ENCODE measurements at regions not wholly inside any gene's neighbourhood (a gene's known extent, or its start where the extent isn't known, plus 50 kb on each side); places are given as distances from the start of the nearest gene placed in this dataset.

GRCh38 chr9:24398466-24398865 is 147.2 kb downstream of the IZUMO3 start:
- TF ChIP-seq CTCF (IDR thresholded peaks at IDR 0.05) (no peak), EZH2 (IDR thresholded peaks at IDR 0.05; ENCODE audit: borderline replicate concordance, insufficient read depth, low read depth, low read length, poor library complexity, severe bottlenecking) (no peak)
